ENCODE measurements at regions not wholly inside any gene's neighbourhood (a gene's known extent, or its start where the extent isn't known, plus 50 kb on each side); places are given as distances from the start of the nearest gene placed in this dataset.
A peak's percentile ranks its signal among the peaks of the same experiment; 100 is the strongest.

GRCh38 chr1:209349363-209350308 lies 233.9 kb upstream of the CAMK1G start:
- TF ChIP-seq POLR2AphosphoS5 (IDR thresholded peaks at IDR 0.05) (peak in 3 of 4 donors; percentile 9 to 65 (median 44)), CTCF (IDR thresholded peaks at IDR 0.05) (no peak)

Data from sigmoid colon (tissue), 4 donors.